GM12873 (cell line): ENCODE measurements at regions not wholly inside any gene's neighbourhood (a gene's known extent, or its start where the extent isn't known, plus 50 kb on each side); places are given as distances from the start of the nearest gene placed in this dataset.

ENCODE experiments used
- CTCF ChIP-seq: IDR thresholded peaks from 2 replicates; pipeline ENCODE4 v1.5.1; 2012; ENCODE audit warnings: low read depth, mild to moderate bottlenecking, moderate library complexity, low read length, control low read depth; ENCODE audit not compliant: insufficient read depth; ENCODE audit errors: missing control alignments

- no peak for TF ChIP-seq CTCF
Observed at GRCh38 chr2:226057914-226058313, 658.4 kb downstream of the NYAP2 start.

DNA sequence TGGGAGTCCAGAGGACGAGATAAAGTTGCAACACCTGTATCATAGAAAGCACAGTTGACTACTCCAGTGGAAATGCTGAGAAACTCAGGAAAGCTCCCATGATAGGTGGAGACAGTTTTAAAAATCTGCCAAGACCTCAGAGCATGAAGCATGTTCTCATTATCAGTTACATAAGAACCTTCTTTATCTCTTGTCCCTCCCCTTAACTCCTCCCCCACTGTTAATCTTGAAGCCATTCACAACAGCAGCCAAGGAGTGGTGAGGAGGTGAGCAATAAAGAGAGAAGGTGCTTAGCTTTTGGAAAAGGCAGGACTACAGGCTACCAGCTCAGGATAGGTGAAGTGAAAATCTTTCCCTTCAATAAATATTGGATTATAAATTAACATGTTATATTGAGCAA, 657.9 kb downstream of the NYAP2 start:
- TF ChIP-seq CTCF, result no peak

DNA sequence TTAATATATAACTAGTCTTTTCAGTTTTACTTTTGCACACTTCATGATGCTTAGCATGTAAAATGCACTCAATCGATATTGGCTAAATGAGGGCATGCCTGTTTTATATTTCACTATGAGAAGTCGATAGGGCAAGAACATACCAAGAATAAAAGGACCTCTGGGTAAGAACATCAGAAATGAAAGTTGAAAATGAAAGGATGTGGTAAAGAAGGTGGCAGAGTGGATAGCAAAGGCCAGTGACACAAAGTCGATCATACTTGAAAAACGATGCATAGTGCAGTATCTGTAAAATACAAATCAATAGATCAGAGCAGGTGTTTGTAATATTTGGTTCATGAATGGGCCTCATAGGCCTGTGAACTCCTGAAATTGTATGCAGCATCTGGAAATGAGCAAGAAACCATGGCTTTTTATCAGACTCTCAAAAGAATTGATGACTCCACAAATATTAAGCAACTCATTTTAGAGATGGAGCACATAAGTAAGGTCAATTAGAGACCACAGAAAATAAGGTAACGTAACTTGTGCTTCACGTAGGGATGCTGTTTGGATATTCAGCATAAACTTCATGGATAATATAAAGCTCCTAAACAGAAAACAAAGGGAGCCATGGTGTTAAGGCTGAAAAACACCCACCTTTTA, 653.4 kb downstream of the NYAP2 start:
- TF ChIP-seq CTCF, result no peak

GRCh38 chr2:226050822-226051221, 651.3 kb downstream of the NYAP2 start:
- no peak for TF ChIP-seq CTCF

DNA sequence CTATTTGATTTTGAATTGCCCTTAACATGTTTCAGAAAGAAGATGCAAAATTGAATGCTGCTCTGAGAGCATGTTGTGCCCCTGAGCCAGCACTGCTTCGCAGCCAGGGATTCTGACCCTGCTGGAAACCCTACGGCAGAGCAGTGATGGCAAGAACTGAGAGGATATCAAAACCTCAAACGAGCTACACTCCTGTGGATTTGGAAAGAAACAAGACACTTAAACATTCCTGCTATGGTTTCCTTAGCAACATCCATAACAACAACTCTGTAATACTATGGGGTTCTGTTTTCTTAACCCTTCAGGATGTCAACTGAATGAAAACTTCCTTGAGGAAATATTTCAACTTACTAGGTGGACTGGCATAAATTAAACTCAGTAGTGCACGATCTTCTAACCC, 649.1 kb downstream of the NYAP2 start:
- no peak for TF ChIP-seq CTCF

- no peak for TF ChIP-seq CTCF
Observed at GRCh38 chr2:226045080-226045479, 645.6 kb downstream of the NYAP2 start.

DNA sequence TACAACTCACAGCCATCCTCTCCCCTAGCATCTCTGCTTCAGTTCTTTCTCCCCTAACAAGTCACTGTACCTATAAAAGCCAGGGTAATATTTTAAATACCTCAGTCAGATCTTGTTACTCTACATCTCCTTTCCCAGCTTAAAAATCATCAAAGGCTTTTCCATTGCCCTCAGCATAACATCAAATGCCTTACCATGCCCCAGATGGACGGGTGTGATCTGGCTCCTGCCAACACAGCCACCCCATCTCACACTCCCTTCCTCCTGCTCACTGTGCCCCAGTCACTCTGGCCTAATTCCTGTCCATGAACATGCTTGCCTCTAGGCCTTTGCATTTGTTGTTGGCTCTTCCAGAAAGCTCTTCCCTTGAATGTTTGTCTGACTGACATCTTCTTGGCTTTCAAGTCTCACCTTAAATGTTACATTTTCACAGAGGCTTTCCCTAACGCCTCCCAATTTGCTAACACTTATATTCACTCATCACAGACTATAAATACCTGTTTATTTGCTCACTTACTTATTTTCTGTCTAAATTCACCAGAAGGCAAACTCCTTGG, 640.9 kb downstream of the NYAP2 start:
- TF ChIP-seq CTCF, result no peak
